ENCODE measurements at regions not wholly inside any gene's neighbourhood (a gene's known extent, or its start where the extent isn't known, plus 50 kb on each side); places are given as distances from the start of the nearest gene placed in this dataset.
A peak's percentile ranks its signal among the peaks of the same experiment; 100 is the strongest.

- no peaks in the 10 kb centered on the region; a peak in 1 of 7 replicates for H3K27me3 ChIP-seq (replicated peaks in 1 of 4; ENCODE audit: control insufficient read depth in 3 of 4, extremely low read depth in 1 of 4, insufficient read depth in 3 of 4, low read length in 3 of 4)
- FAIRE-seq (no peak), DNase-seq (ENCODE audit: low read depth in 1 of 2, low spot score in 2 of 2) (no peak)
- H4K8ac ChIP-seq (ENCODE audit: extremely low read depth, insufficient read depth, low read length), result no peak overlapping the region
- no peaks in the 10 kb centered on the region for H3K79me2 ChIP-seq (ENCODE audit: control insufficient read depth in 1 of 2, insufficient read depth in 2 of 2, low read length in 2 of 2)
- H3K4me3 ChIP-seq (ENCODE audit: extremely low read depth in 1 of 4, insufficient read depth in 2 of 4, low read depth in 3 of 4, low read length in 4 of 4), result no peak overlapping the region
- WGBS, 2 experiments (ENCODE audit: extremely low coverage in 1 of 2, insufficient coverage in 1 of 2, insufficient read length in 1 of 2, insufficient replicate concordance in 2 of 2, low coverage in 1 of 2, low lambda C conversion rate in 2 of 2, missing lambda C conversion rate in 1 of 2), result 88% methylated on average over 7 of the region's 7 CpGs; no CpG with 5 or more reads in 1 of the 2 experiments
- H2BK5ac ChIP-seq (ENCODE audit: low read depth, low read length), result no peak overlapping the region
- no peaks in the 10 kb centered on the region for H4K20me1 ChIP-seq (replicated peaks in 1 of 2; ENCODE audit: control insufficient read depth in 1 of 2, insufficient read depth in 2 of 2, low read length in 2 of 2)
- no peak overlapping the region for H3K56ac ChIP-seq (replicated peaks; ENCODE audit: insufficient read length, low read depth, low read length)
- H3K4ac ChIP-seq (replicated peaks; ENCODE audit: insufficient read length, low read depth, low read length), result no peak overlapping the region
- H3K4me2 ChIP-seq (ENCODE audit: insufficient read depth in 1 of 2, low read depth in 2 of 2, low read length in 2 of 2), result no peak overlapping the region
- H2BK20ac ChIP-seq (ENCODE audit: low read length), result no peak overlapping the region
- no peak overlapping the region for H4K91ac ChIP-seq (replicated peaks; ENCODE audit: insufficient read length, low read length)
- no peak overlapping the region for H3K27ac ChIP-seq (ENCODE audit: low read depth, low read length)
- H3K4me1 ChIP-seq (replicated peaks in 1 of 4; ENCODE audit: control insufficient read depth in 3 of 4, insufficient read depth in 4 of 4, low read length in 3 of 4), result peaks cover 0 to 3% (median 1%) of the 10 kb centered on the region in 4 experiments; a peak in 2 of 7 replicates
- no peak overlapping the region for H3K9ac ChIP-seq (replicated peaks in 1 of 4; ENCODE audit: extremely low read depth in 1 of 4, low read depth in 3 of 4, low read length in 3 of 4)
- H2BK15ac ChIP-seq (ENCODE audit: low read length), result no peak overlapping the region
- CTCF ChIA-PET (ENCODE audit: partially characterized antibody), result interaction anchor here (0.6 to 2.5 kb wide), 4 partner anchors 9 to 92 kb away, joined by 3 to 7 read pairs (median 4); no protein-coding TSS in a partner anchor
- POLR2A ChIA-PET (ENCODE audit: partially characterized antibody), result no interaction called here
- H3K23ac ChIP-seq (ENCODE audit: insufficient read length), result no peak overlapping the region
- H4K5ac ChIP-seq (ENCODE audit: insufficient read length, low read depth, low read length), result no peak overlapping the region
- no peak overlapping the region for H2BK12ac ChIP-seq (ENCODE audit: low read depth, low read length)
- no peaks in the 10 kb centered on the region for H3K9me3 ChIP-seq (ENCODE audit: insufficient read depth in 2 of 2, low read depth in 1 of 2, low read length in 1 of 2)
- no peak overlapping the region for H2AK5ac ChIP-seq (ENCODE audit: low read depth, low read length)
- peak overlapping the region; percentile 35; the same call in 1 of the 2 replicates for H2AFZ ChIP-seq (ENCODE audit: low read length)
- no peak overlapping the region for H2BK120ac ChIP-seq (replicated peaks; ENCODE audit: low read depth, low read length)
- H3K23me2 ChIP-seq (ENCODE audit: low read depth, low read length), result no peaks in the 10 kb centered on the region
- no peaks in the 10 kb centered on the region for H3K79me1 ChIP-seq (ENCODE audit: low read depth, low read length)
- H3K14ac ChIP-seq (ENCODE audit: insufficient read length), result no peak overlapping the region
- no peak overlapping the region for H3K18ac ChIP-seq (ENCODE audit: extremely low read depth, low read length)
- H3K36me3 ChIP-seq (ENCODE audit: control insufficient read depth in 2 of 4, insufficient read depth in 4 of 4, low read length in 3 of 4), result no peaks in the 10 kb centered on the region
- no peak for TF ChIP-seq CTBP2 (IDR thresholded peaks at IDR 0.05; ENCODE audit: borderline replicate concordance, insufficient read depth, insufficient read length, low read length)
- TF ChIP-seq TBP (IDR thresholded peaks at IDR 0.05; ENCODE audit: low read depth, low read length), result no peak
- no peak for TF ChIP-seq PHF8 (conservative IDR thresholded peaks at IDR 0.05; ENCODE audit: low read depth, low read length)
- no peak for TF ChIP-seq CBX5 (IDR thresholded peaks at IDR 0.05; ENCODE audit: low read depth, low read length)
Observed at GRCh38 chr14:32019276-32019675, 57.8 kb upstream of the ARHGAP5 start.

Measured in H1 (cell line).